ENCODE measurements at regions not wholly inside any gene's neighbourhood (a gene's known extent, or its start where the extent isn't known, plus 50 kb on each side); places are given as distances from the start of the nearest gene placed in this dataset.

DNA sequence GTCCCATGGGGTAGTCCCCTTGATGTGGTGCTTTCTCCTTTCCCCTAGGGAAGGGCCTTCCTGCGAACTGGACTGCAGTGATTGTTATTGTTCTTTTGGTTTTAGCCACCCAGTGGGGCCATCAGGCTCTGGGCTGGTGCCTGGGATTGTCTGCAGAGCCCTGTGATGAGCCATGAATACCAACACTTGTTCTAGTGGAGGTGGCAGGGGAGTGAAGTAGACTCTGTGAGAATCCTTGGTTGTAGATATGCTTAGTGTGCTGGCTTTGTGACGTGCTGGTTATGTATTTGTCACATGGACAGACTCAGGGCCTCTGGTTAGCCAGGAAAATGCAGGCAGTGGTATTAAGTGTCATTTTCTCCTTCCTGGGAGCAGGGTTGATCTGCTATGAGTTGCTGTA lies 51.8 kb upstream of the NDUFB4 start:
- H3K27me3 Mint-ChIP-seq (ENCODE audit: low read depth) = peaks cover 13% of the 10 kb centered on the region
- intact Hi-C loops (cut with micrococcal nuclease) = no loop called here
- peaks cover 5% of the 10 kb centered on the region for H3K36me3 Mint-ChIP-seq (ENCODE audit: low read depth)
- CTCF ChIA-PET = no interaction called here
- no peak for DNase-seq
- H3K9me3 Mint-ChIP-seq = peaks cover 35% of the 10 kb centered on the region
- H3K4me3 Mint-ChIP-seq = no peak overlapping the region
- no peaks in the 10 kb centered on the region for H3K4me1 Mint-ChIP-seq (ENCODE audit: low read depth)
- no peak overlapping the region for H3K27ac Mint-ChIP-seq

DNA sequence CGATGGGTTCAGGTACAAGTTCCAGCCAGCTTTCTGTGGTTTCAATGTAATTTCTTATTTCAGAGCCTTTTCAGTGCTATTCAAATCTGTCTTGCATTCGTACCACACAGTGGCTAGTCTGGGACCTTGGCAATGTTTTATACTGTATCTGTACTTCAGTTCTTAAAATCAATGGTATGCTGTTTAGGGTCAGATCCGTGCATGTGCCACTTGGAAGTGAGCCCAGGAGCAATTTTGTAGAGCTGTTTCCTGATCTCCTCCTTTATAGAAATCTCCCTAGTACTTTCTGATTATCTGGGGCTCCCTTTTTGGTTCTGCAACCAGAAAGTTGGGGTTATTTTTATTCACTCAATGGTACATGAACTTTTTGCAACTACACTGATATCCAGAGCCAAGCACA lies 59.5 kb upstream of the NDUFB4 start:
- DNase-seq = no peak
- Mint-ChIP-seq H3K36me3 (ENCODE audit: low read depth) (peaks cover 2% of the 10 kb centered on the region), H3K4me1 (ENCODE audit: low read depth) (no peaks in the 10 kb centered on the region), H3K9me3 (peaks cover 32% of the 10 kb centered on the region), H3K4me3 (no peak overlapping the region), H3K27ac (no peak overlapping the region), H3K27me3 (ENCODE audit: low read depth) (peaks cover 17% of the 10 kb centered on the region)
- intact Hi-C loops (cut with micrococcal nuclease) = no loop called here
- CTCF ChIA-PET = interaction anchor here (0.6 kb wide), 1 partner anchor 279 kb away, joined by 3 read pairs; no protein-coding TSS in a partner anchor

DNA sequence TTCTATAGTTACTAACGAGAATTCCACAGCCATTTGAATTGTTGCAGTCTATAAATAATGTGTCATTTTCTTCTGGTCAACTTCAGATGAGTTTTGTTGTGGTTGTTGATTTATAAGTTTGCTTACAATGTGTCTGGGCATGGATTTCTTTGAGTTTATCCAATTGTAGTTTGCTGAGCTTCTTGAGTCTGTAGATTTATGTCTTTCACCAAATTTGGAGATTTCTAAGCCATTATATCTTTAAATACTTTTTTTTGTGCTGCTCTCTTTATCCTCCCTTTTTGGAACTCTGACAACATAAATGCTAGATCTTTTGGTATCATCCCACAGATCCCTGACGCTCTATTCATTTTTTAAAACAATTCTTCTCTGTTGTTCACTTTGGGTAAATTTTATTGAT lies 63.2 kb upstream of the NDUFB4 start:
- DNase-seq = no peak
- H3K36me3 Mint-ChIP-seq (ENCODE audit: low read depth) = no peaks in the 10 kb centered on the region
- H3K27me3 Mint-ChIP-seq (ENCODE audit: low read depth) = peaks cover 16% of the 10 kb centered on the region
- CTCF ChIA-PET = no interaction called here
- H3K4me3 Mint-ChIP-seq = no peak overlapping the region
- no peak overlapping the region for H3K27ac Mint-ChIP-seq
- H3K4me1 Mint-ChIP-seq (ENCODE audit: low read depth) = no peaks in the 10 kb centered on the region
- intact Hi-C loops (cut with micrococcal nuclease) = no loop called here
- peaks cover 4% of the 10 kb centered on the region for H3K9me3 Mint-ChIP-seq

DNA sequence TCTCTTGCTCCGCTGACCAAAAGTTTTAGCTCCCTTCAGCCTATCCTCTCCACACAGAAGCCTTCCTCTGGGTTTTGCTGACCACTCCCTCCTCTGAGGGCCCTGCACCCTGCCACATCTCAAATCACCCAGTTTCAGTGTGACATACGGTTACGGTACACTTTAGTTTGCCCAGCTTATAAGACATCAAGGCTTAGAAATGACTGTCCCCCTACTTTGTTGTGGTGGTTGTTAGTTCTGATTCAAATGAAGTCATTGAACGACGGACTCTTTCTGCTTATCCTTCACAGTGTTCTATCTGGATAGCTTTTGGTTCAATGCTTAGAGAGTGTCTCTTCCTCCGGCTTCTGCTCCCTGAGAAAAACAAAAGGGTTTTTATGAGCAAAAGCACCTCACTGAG lies 68.0 kb upstream of the NDUFB4 start:
- peaks cover 3% of the 10 kb centered on the region for H3K9me3 Mint-ChIP-seq
- no peak overlapping the region for H3K27ac Mint-ChIP-seq
- intact Hi-C loops (cut with micrococcal nuclease) = no loop called here
- no peak for DNase-seq
- no peak overlapping the region for H3K4me3 Mint-ChIP-seq
- peaks cover 3% of the 10 kb centered on the region for H3K4me1 Mint-ChIP-seq (ENCODE audit: low read depth)
- H3K27me3 Mint-ChIP-seq (ENCODE audit: low read depth) = peaks cover 12% of the 10 kb centered on the region
- CTCF ChIA-PET = interaction anchor here (0.9 kb wide), 1 partner anchor 44 kb away, joined by 3 read pairs; no protein-coding TSS in a partner anchor
- H3K36me3 Mint-ChIP-seq (ENCODE audit: low read depth) = no peaks in the 10 kb centered on the region

DNA sequence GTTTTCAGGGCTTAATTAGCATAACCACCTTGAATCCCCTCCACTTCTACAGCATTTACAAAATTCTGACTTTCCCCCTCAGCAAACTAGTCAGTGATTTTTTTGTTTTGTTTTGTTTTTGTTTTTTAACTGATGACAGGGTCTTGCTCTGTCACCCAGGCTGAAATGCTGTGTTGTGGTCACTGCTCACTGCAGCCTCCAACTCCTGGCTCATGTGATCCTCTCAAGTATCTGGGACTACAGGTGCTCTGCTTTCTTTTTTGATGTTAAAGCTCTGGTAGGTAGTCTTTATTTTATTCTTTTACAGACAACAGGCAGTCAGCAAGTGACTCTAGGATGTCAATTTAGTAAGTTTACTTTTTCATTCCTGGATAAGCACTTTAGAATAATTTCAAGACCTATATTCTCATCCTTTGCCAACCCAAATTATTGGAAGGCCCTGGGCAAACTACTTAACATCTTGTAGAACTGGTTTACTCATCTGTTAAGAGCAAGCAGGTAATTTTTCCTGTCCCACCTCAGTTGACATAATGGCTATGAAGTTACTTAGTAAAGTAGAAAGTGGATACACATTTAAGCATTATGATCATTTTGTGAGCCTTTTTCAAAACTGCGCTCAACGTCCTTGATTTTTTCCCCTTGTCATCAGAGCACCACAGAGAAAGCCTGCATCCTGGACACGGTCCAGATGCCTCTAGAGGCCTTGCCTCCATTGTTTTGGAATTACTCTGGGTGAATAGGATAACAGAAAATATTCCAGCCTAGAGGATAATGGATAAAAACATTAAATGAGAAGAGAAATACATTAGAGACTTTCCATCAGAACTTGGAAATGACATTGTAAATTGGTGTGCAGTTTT lies 69.9 kb upstream of the NDUFB4 start:
- CTCF ChIA-PET = no interaction called here
- no peak for DNase-seq
- intact Hi-C loops (cut with micrococcal nuclease) = no loop called here
- H3K36me3 Mint-ChIP-seq (ENCODE audit: low read depth) = no peaks in the 10 kb centered on the region
- peaks cover 3% of the 10 kb centered on the region for H3K4me1 Mint-ChIP-seq (ENCODE audit: low read depth)
- H3K27ac Mint-ChIP-seq = no peak overlapping the region
- H3K27me3 Mint-ChIP-seq (ENCODE audit: low read depth) = peaks cover 8% of the 10 kb centered on the region
- no peaks in the 10 kb centered on the region for H3K9me3 Mint-ChIP-seq
- H3K4me3 Mint-ChIP-seq = no peak overlapping the region

DNA sequence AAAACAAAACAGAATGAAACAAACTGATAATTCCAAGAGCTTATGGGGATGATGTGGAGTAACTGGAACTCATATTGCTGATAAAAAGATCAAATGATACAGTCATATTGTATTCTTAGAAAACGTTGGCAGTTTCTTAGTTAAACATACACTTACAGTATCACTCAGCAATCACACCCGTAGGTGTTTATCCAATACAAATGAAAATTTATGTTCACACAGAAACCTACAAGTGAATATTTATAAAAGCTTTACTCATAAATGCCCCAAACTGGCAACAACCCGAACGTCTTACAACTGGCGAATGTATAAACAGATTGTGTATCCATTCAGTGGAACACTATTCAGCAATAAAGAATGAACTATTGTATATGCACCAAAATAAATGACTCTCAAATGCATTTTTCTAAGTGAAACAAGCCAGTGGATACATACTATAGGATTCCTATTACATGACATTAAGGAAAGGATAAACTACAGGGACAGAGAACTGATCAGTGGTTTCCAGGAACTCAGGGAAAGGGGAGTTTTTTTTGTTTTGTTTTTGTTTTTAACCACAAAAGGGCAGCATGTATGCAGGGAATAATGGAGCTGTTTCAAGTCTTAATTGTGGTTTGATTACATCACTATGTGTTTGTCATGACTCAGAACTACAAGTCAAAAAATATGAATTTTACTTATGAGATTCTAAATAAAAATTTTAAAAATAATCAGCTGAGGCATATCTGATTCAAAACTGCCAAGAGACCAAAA lies 71.8 kb upstream of the NDUFB4 start:
- CTCF ChIA-PET = interaction anchor here (1.2 kb wide), 1 partner anchor 279 kb away, joined by 3 read pairs; no protein-coding TSS in a partner anchor
- Mint-ChIP-seq H3K27ac (no peak overlapping the region), H3K36me3 (ENCODE audit: low read depth) (no peaks in the 10 kb centered on the region), H3K4me1 (ENCODE audit: low read depth) (peaks cover 3% of the 10 kb centered on the region), H3K4me3 (no peak overlapping the region), H3K9me3 (no peaks in the 10 kb centered on the region), H3K27me3 (ENCODE audit: low read depth) (peaks cover 2% of the 10 kb centered on the region)
- intact Hi-C loops (cut with micrococcal nuclease) = no loop called here
- no peak for DNase-seq

DNA sequence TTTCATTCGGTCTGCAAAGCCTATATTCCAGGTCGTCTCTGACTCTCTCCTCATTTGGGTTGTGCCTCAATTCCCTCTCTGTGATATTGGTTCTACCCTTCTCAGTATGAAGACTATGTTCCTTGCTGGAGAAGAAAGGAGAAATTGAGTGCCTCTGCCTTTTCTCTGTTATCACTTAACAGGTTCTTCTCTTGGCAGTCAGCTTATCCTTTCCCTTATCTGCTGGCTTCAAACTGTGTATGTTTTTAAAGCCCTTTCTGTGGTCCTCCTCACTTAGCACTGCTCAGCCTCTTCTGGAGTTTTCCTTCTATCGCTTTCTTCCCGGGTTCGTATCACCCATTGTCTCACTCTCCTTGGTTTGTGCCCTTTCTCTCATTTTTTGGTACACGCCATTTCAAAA lies 65.3 kb upstream of the FSTL1 start:
- CTCF ChIA-PET = no interaction called here

DNA sequence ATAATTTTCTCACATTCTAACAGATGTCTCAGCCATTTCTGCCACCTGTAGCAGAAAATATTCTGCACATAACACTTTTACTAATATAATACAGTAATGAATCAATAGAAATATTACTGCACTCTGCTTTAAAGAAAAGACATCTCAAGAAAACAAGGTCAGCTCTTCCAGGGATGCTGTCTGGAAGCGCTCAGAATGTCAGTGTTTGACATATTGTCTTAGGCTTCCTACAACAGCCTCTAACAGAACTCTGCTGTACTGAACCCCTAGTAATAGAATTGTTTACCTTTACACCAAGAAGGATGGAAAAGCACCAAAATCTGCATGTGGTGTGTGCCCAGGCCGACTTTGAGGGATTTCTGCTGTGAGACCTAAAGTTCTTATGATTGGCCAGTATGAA lies 61.9 kb upstream of the FSTL1 start:
- no peaks in the 10 kb centered on the region for H3K36me3 Mint-ChIP-seq (ENCODE audit: low read depth)
- intact Hi-C loops (cut with micrococcal nuclease) = no loop called here
- H3K27me3 Mint-ChIP-seq (ENCODE audit: low read depth) = peaks cover 22% of the 10 kb centered on the region
- no peaks in the 10 kb centered on the region for H3K4me1 Mint-ChIP-seq (ENCODE audit: low read depth)
- H3K27ac Mint-ChIP-seq = no peak overlapping the region
- no peak for DNase-seq
- H3K4me3 Mint-ChIP-seq = no peak overlapping the region
- CTCF ChIA-PET = interaction anchor here (0.8 to 1.4 kb wide), 3 partner anchors 10 to 95 kb away, joined by 3 read pairs; no protein-coding TSS in a partner anchor
- peaks cover 4% of the 10 kb centered on the region for H3K9me3 Mint-ChIP-seq

More for the DNA sequence above, 65.3 kb upstream of the FSTL1 start:
- Mint-ChIP-seq H3K27me3 (ENCODE audit: low read depth) (peaks cover 29% of the 10 kb centered on the region), H3K36me3 (ENCODE audit: low read depth) (no peaks in the 10 kb centered on the region), H3K4me3 (no peak overlapping the region), H3K27ac (no peak overlapping the region), H3K4me1 (ENCODE audit: low read depth) (no peaks in the 10 kb centered on the region), H3K9me3 (no peaks in the 10 kb centered on the region)
- intact Hi-C loops (cut with micrococcal nuclease) = no loop called here
- DNase-seq = no peak

DNA sequence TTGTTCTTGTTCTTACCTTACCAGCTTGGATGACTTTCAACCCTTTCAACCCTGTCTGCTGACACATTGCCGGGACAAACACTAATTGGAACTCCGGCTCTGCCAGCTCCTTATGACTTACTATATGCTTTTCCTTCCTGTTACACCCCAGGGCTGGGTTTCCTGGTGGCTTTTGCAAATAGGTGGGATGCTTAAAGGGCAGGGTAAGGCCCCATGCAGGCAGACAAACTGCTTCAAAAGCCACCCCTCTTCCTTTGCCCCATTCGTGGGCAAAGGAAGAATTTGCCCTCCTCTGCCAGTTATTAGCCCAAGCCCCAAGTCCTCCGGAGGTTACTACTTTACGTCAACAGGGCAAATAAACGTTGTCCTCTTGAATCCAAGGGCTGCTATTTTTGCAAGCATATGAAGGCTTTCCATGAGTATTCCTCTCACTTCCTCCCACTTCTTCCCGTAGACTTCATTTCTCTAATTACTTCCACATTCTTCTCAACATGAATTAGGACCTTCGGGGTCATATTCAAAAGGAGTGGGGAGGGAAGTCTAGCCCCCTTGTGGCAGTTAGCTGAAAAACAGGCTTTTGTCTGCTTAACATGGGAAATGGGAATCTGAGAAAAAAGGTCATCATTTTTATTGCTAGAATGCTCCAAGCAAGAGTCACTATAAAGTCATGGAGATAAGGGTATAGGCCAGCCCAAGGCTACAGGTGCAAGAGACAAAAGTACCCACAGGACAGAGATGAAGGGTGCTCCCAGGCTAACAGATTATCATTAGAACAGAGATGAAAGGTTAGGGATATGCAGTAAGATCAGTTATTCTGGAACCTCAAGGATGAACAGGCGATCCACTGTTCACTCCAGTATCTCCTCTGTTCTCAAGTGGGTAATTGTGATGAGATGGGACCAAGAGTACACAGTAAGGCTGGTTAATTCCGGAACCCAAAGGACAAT lies 56.3 kb upstream of the FSTL1 start:
- Mint-ChIP-seq H3K4me1 (ENCODE audit: low read depth) (no peaks in the 10 kb centered on the region), H3K4me3 (no peak overlapping the region), H3K27me3 (ENCODE audit: low read depth) (peaks cover 18% of the 10 kb centered on the region), H3K9me3 (peaks cover 4% of the 10 kb centered on the region), H3K36me3 (ENCODE audit: low read depth) (no peaks in the 10 kb centered on the region), H3K27ac (no peak overlapping the region)
- peak; percentile 14 for DNase-seq
- CTCF ChIA-PET = no interaction called here
- intact Hi-C loops (cut with micrococcal nuclease) = loop anchor here (5.0 kb wide), 1 partner anchor 265 kb away; no protein-coding TSS in a partner anchor

DNA sequence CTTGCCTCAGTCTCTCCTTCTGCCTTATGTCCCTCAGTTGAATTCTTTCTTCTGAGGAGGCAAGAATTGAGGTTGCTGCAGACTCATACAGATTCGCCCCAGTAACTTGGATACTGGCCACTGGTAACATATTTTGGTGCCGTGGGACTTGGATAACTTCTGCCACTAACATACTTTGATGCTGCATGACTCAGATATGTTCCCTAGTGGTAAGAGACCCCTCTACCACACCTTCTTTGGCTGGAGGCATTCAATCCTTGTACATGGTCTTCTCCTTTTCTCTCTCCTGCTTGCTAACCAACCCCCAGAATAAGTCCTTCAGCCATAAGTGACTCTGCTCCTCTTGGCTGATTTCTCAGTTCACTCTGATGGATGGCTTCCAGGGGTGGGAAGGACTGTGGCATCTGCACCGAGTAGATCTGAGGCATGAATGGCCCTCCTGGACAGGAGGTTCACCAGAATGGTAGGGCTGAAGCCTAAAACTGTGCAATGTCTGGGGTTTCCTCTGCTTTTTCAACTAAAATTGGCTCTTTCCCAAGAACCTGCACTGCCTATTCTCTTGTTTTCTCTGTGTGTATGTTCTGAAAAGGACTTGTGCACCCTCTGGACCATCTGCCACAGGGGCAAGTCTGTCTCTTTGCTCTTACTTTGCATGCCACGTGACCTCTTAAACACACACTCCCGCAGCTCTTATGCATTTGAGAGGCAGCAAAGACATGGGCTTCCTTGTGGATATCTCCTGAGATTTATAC lies 55.5 kb upstream of the FSTL1 start:
- Mint-ChIP-seq H3K36me3 (ENCODE audit: low read depth) (no peaks in the 10 kb centered on the region), H3K4me1 (ENCODE audit: low read depth) (no peaks in the 10 kb centered on the region)
- intact Hi-C loops (cut with micrococcal nuclease) = loop anchor here (5.0 kb wide), 1 partner anchor 264 kb away; no protein-coding TSS in a partner anchor

DNA sequence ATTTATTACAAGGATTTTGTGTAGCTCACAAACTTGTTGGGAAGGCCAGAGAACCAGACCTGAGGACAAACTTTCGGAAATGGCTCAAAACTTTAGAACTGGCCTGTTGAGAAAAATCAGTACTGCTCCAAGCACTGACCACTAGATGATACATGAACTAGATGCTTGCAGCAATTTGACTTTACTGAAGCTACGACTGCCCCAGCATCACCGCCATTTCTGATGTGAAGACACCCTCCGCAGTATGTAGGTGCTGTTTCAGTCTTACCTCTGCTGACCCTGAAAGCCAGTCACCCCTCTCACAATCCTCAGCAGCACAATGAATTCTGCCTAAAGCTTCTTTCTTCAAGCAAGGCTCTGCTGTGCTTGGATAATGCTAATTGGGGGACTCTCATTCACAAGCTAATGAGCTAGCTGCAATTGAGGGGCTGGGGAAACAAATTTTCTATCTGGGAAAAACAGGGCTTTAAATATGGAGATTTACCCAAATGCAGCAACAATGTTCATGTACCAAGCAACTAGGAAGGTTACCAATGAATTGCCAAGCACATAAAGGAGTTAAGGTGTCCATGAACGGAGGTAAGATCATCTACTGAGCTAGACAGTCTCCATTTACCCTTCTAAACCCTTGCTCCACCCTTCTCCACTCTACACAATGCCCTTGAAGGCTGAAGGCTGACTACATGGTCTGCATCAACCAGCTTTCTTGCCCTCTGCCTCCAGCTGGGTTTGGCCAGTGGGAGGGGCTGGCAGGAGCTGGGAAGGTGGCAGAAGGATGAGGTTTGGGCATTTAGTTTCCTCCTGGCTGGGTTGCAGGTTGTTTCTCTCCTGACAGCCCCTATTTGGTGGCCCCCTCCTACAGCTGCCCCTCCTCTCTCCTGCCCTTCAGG lies 53.2 kb upstream of the FSTL1 start:
- Mint-ChIP-seq H3K9me3 (peaks cover 2% of the 10 kb centered on the region), H3K4me1 (ENCODE audit: low read depth) (no peaks in the 10 kb centered on the region), H3K36me3 (ENCODE audit: low read depth) (no peaks in the 10 kb centered on the region), H3K27me3 (ENCODE audit: low read depth) (peaks cover 12% of the 10 kb centered on the region), H3K27ac (no peak overlapping the region), H3K4me3 (no peak overlapping the region)
- intact Hi-C loops (cut with micrococcal nuclease) = no loop called here
- CTCF ChIA-PET = interaction anchor here (0.6 to 1.9 kb wide), 4 partner anchors 9 to 86 kb away, joined by 3 to 7 read pairs (median 4); no protein-coding TSS in a partner anchor
- no peak for DNase-seq

More for the DNA sequence above, 55.5 kb upstream of the FSTL1 start:
- H3K9me3 Mint-ChIP-seq = peaks cover 4% of the 10 kb centered on the region
- CTCF ChIA-PET = no interaction called here
- no peak overlapping the region for H3K4me3 Mint-ChIP-seq
- no peak overlapping the region for H3K27ac Mint-ChIP-seq
- peaks cover 15% of the 10 kb centered on the region for H3K27me3 Mint-ChIP-seq (ENCODE audit: low read depth)
- no peak for DNase-seq
